Effector CD8-positive, alpha-beta T cell (primary cell): ENCODE measurements at regions not wholly inside any gene's neighbourhood (a gene's known extent, or its start where the extent isn't known, plus 50 kb on each side); places are given as distances from the start of the nearest gene placed in this dataset.

Source experiments
- DNase-seq: peaks from one replicate; lab custom pipeline; 2025; lab: John Stamatoyannopoulos, UW

DNA sequence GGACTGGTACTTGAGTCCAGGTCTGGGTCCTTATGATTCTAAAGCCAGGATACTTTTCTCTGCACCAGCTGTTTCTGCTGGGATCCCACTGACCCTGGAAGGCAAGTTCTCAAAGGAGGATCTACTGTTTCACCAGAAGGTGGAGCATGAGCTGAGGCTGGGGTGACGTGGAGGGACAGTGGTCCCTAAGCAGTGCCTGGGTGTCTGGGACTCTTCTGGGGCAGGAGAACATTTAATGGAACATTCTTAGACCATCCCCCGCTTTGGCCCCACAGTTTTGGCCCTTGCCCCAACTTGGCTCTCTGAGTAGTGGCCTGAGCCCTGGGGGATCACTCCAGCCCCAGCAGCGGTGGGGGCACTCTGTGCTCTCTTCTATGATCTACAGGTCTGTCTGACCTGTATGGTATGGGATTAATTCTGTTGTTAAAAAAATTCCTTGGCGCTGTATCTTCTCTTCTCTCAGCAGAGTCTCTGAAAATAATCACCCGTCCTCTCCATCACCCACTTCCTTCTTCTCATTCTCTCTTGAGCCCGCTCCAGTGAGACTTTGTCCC, 60.3 kb upstream of the CSF3R start:
- no peak for DNase-seq

DNA sequence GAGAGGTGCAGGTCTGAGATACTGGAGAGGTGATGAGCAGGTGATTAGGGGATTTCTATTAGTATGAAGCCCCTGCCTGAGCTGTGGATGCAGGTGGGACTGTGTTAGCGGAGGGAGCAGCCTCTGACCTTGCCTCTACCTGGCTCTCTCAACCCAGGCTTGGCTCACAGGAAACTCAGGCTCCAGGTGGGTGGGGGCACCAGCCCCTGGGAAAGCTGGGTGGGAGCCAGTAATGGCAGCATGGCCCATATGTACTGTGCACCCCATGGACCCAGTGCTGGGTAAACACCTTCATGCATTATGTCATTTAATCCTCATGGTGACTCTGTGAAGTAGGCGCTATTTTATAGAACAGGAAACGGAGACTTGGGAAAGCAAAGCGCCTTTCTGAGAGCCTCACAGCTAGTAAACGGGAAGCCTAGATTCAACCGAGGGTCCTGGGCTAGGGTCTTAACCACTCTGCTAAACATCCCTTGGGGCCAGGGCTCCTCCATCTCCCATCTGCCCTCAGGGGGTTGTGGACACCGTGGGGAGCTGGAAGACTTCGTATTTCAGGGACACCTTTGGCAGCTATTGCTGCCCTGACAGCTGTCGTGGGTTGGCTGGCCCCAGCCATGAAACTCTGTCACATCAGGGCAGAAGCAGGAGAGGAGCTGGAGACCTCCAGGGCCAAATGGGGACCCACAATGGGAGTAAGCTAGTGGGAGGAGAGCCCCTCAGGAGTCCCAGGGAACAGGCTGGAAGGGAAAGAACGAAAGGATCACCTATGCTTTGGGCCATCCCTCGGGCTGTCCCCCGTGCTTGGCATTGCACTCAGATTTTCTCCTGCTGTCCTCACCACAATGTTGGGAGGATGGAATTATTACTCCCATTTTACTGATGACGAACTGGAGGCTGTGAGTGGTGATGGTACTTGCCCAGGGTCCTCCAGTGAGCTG, 59.6 kb upstream of the CSF3R start:
- DNase-seq, result no peak

DNA sequence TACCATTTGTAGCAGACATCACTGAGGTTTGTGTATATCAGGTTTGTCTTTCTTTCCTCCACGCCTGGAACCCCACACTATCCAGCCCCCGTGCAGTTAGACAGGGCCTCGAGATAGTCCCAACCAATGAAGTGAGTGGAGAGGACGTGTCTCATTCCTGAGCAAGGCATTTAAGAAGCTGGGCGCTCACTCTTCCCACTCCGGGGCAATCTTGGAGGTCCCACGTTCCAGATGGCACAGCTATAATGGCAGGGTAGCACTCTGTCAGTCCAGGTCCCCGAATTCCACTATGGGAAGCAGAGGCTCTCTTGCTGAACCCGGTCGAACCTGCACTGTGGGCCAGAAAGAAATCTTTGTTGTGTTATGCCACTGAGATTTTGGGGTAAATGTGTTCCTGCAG, 57.3 kb upstream of the CSF3R start:
- no peak for DNase-seq

GRCh38 chr1:36539526-36539925, 56.8 kb upstream of the CSF3R start:
- DNase-seq, result no peak

DNA sequence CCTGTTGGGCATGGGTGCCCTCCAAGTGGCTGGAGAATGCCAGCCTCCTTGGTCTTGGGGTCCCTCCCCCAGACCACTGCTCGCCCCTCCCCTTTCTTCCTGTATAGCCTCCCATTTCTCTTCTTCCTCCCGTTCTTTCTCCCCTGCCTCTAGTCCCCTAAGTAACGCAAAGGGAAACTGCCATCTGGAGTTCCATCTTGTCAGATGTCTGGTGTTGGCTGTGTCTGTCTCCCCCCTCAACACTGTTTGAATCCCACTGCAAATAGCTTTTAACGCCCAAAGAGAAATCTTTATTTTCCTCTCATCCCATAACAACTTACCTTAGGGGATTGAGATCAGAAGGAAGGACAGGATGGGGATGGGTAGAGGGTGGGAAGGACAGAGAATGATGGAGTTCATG, 55.3 kb upstream of the CSF3R start:
- no peak for DNase-seq

DNA sequence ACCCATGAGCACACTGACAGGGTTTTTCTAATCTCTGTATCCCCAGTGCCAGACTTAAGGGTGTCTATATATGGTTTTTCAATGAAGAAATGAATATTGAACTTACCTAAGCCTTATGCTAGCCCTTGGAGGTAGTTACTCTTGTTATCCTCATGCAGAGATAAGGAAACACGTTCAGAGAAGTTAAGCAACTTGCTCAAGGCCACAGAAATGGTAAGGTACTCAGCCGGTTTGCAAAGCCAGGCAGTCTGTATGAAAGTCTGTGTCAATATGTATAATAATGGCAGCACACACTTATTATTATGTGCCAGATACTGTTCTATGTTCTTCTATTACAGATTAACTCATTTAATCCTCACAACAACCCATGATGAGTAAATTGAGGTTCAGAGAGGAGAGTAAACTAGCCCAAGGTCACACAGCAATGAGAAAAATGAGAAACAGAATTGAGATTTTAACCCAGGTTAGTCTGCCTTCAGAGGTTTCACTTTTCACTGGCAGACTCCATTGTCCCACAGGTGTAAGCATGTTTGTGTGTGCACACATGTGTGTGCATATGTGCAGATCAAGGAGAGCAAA, 54.6 kb upstream of the CSF3R start:
- no peak for DNase-seq

DNA sequence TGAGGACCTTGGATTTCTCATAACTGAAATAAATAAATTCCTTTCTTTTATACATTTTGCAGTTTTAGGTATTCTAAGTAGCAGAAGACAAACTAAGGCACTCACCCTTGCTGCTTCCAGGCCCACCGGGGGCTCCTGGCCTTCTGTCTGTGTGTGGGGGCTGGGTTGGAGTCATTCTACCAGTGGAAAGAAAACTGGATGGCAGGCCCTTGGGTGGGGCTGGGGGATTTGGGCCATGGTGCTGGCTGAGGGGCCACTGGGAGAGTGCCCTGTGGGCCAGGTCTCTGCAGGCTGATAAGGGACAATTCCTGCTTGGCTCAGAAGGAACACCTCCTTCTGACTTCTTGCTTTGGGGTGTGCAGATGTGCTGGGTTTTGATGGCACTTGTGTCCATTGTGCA, 54.0 kb upstream of the CSF3R start:
- DNase-seq, result no peak

DNA sequence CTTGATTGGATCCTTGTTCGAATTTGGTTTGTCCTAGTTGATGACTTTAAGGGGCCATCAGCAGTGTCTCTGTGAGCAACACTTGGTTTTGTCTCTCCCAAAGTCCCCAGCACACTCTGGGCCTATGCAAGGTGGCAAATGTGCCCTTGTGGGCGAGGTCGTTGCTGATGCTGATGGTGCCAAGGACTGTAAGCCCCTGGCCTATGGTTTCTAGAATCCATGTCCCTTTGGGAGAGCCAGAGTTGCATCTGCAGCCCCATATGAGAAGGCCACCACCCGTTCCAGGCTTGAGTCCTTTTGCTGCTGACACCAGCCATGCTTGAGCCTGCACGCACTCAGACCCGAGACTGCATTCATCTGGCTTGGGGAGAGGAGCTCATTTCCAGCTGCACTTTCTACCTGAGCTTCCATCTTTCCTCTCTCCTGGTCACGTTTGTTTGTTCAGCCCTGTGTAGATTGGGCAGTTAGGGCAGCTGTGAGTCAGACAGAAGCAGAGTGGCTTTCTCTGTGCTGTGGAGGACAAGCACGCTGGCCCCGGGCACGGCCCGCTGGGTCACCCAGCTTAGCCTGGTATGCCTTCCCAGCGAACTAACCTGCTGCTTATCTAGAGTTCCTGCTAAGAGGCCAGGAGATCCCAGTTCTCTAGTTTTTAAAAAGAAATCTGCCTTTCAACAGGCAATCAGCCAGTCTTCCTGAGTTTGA, 52.1 kb upstream of the CSF3R start:
- no peak for DNase-seq

- no peak for DNase-seq
Observed at GRCh38 chr1:36533897-36534296, 51.2 kb upstream of the CSF3R start.

DNA sequence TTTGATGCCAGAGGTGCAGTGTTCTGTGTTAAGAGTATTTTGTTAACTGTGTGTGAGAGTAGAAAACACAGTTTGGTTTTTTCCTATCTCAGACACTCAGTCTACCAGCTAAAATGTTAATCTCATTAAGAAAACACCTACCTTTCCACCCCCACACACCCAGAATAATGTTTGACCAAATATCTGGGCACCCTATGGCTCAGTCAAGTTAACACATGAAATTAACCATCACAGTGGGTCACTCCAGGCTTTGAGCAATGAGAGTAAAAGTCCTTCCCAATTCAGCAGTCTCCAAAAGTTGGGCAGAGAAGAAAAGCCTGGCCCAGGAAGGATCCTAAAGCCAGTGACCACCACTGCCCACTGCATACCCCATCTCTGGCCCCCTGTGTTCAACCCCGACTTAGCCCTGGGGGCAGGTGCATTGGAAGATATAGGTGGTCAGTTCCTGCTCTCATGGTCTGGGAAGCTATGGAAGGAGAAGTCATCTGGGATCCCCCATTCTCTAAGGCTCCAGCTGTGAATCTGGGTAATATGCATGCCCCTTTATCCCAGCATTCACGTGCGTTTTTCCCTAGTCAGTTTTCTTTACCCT, 50.2 kb upstream of the CSF3R start:
- DNase-seq, result no peak
